T-helper 2 cell (primary cell): ENCODE measurements at regions not wholly inside any gene's neighbourhood (a gene's known extent, or its start where the extent isn't known, plus 50 kb on each side); places are given as distances from the start of the nearest gene placed in this dataset.

Experiments used
- DNase-seq, 5 experiments: peaks; one replicate each; pipeline versions ENCODE4 v3.0.0 to v3.0.0-alpha.2; 2012 to 2022

DNA sequence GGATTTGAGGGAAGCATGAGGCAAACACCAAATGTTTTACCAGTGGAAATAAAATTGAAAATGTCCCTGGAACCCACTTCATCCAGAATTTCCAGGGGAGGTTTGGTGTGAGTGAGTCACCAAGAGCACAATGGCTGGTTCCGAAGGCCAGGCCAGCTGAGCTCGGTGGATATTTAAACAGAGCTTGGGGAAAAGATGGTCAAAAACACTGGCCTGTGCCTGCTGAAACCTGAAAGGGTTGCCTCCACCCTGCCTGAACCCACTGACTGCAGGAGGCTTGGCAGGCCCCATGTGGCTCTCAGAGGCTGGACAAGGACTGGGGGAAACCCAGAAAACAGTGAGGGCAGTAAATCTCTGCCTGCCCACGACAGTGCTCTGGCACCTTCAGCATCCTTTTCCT is 93.9 kb downstream of the TTC32 start:
- no peak for DNase-seq

DNA sequence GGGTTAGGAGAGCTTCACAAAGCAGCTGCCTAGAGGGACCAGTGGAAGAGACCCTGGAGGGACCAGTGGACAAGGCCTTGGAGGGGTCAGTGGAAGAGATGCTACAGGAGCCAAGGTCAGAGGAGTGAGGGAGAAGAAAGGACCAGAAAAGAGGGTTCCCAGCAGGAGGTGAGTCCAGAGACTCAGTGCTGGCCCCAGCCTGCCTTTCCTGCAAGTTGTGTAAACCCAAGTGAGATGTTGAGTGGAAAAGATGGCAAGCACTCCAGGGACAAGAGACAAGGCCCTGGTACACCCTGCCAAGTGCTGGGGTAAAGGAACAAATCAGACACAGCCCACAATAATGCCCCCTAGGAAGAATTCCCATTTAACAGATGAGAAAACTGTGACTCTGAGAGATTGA is 94.4 kb downstream of the TTC32 start:
- no peak for DNase-seq

- DNase-seq, result no peak
These were observed 95.2 kb downstream of the TTC32 start for GRCh38 chr2:19806591-19806990.

DNA sequence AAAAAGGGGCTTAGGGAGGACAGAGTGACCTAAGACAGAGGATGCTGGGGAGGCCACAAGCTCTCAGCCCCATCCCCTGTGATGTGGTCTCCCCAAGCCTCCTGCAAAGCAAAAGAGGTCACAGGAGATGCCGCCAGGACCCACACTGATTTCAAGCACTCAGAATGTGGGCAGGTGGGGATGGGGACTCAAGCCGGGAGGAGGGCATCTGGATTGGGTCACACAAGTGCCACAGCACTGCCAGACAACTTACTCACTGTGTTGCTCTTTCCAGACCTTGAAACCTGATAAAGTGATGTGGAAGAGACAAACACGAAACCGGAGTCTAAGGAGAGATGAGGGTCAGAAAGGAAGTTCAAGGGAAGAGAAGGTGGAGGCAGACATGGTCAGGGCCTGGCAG is 95.7 kb downstream of the TTC32 start:
- DNase-seq, result no peak

DNA sequence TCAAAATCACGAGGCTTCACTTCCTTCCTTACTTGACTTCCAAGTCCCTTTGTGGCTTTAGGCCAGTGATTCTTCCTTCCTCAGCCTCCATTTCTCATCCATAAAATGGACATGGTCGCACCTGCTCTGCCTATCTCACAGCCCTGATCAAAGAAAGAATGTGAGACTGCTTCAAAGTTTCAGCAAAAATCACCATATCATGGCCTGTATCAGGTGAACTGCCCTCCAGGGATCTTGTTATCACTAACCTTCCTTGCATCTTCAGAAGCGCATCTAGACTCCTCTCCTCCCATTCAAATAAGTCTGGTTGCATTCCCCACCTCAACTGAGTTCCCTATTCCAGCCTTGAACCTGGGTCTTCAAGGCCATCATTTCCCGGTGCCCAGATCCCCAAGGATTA is 96.5 kb downstream of the TTC32 start:
- no peak for DNase-seq

DNA sequence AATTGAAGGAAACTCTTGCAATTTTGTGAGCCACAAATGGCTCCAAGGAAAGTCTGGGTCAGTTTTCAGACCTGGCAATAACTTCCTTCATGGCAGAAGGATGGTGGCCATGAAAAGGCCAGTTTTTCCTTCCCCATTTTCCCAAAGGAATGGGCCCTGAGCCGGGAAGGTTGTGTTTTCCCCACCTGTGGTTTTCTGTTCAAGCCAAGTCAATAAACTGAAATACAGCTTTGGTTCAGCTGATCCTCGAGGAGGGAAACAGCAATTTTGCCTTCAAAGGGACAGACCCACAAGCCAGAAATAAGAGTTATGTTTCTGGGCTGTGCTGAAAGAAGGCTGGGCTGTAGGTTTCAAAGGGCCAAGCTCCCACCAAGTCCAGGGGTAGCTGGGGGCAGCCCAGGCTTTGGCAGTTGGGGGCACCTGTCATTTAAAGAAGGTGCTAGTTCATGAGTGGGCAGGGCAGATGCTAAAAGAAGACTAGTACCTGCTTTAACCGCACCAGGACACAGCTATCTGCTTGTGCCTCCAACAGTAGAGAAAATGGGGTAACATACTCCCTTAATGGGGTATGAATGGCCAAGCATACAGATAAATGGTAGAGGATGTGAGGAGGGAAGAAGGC is 97.0 kb downstream of the TTC32 start:
- no peak for DNase-seq

GRCh38 chr2:19802086-19802841 is 99.5 kb downstream of the TTC32 start:
- DNase-seq, result no peak

GRCh38 chr2:19801367-19802080 is 100.3 kb downstream of the TTC32 start:
- DNase-seq, result no peak

DNA sequence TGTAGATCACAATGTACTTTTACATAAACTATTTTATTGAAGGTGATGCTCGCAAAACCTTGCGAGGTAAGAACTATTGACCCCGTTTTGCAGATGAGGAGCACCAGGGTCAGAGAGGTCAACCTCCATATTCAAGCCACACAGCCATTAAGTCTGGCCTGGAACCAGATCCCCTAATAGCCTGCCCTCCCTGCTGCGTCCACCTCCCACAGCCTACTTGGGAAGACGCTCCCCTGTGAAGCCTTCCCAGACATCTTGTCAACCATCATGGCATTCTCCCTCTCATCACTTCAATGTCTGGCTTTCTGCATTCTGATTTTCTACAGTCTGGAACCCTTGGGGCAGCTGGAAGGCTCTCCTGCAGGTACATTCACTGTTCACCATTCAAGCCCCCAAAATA is 101.0 kb downstream of the TTC32 start:
- no peak for DNase-seq

GRCh38 chr2:19799881-19800780 is 101.7 kb downstream of the TTC32 start:
- DNase-seq, result no peak

DNA sequence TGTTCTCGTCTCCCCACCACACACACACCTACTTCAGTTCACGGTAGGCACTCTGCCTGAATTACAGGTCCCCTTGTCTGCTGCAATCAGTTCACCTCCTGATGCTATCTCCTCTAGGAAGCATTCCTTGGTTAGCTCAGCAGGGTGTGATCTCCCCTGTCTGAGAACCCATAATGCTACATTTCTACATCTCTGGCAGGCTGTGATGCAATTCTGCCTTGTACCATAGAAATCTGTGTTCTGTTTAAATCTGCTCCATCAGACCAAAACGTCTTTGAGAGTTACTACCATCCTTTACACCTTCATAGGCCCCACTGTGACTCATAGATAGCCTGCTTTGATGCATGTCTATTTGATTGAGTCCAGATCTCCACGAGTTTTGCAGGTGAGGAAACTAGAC is 103.9 kb downstream of the TTC32 start:
- DNase-seq, result no peak

- no peak for DNase-seq
These were observed 104.5 kb downstream of the TTC32 start for GRCh38 chr2:19797243-19797810.

- DNase-seq, result no peak
These were observed 105.6 kb downstream of the TTC32 start for GRCh38 chr2:19796035-19796695.

DNA sequence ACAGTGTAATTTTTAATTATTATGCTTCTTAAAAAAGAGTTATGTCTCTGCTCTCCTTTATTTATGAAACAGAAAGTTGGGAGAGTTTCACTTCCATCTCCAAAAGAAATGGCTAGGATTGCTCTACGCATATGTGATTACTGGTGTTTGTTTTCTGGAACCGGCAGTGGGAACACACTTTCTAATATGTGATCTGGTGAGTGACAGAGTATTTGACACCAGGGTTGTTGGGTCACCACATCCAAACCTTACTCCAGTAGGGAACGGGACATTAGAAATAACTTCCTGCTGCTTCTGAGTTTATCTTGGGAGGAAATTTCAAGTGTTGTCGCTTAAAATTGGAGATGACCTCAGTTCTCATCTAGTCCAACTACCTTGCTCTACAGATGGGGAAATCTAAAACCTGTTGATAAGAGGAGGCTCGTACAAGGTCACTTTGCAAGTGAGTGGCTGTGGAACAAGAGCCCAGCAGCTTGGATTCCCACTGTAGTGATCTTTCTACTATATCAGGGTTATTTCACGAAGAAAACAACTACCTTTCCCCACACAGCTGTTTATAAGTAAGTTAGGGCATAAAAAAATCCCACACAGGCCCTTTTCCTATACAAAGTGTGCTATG is 108.5 kb downstream of the TTC32 start:
- DNase-seq, result no peak

DNA sequence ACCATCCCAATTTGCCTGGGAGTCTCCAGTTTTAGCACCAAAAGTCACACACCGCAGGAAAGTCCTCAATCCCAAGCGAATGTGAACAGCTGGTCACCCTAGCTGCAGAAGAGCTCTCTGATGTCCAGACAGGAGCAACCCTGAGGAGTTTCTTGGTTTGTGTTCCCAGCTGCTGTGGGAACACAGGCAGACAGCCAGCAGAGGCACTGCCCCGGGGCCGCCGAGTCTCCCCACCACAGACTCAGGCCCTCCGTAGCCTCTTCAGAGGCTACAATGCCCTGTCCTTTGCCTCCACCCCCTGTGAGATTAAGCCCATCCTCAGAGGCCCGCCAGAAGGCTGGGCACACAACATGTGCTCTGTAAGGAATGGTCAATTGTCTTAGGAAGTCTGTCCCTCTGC is 111.5 kb downstream of the TTC32 start:
- DNase-seq, result no peak

GRCh38 chr2:19787134-19787533 is 114.6 kb downstream of the TTC32 start:
- no peak for DNase-seq

GRCh38 chr2:19786408-19787058 is 115.2 kb downstream of the TTC32 start:
- no peak for DNase-seq

DNA sequence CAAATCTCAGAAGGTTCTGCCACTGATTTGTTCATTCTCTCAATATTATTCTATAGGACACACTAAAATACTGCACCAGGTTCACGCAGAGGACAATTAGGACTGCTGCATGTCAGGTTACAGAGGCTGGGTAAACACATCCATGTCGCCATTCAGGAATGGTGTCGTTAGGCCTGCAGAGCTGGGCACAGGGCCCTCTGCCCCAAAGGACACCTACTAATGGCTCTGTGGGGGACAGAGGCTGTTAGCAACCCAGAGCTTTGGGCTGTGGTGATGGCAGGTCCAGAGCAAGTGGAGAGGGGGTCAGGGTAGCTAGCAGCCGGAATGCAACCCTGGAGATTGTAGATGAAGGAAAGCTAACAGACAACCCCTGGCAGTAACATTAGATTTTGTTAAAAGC is 115.9 kb downstream of the TTC32 start:
- no peak for DNase-seq

DNA sequence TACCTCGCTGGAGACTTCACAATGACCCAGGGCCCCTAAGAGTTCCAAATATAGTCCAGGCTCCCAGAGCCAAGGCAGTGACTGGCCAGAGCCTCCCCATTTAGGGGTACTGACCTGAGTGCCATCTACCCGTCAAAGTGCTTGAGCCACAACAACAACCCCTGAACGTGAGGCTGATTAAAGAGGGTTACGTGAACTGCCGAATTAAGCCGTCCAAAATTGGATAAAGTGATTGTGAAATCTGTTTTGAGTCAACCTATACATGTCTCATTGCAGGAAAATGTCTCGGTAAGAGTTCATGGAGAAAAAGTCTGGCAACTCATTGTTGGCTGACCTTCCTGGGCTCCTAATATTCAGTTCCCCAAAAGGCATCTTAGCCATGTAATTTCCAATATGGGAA is 116.3 kb downstream of the TTC32 start:
- no peak for DNase-seq

DNA sequence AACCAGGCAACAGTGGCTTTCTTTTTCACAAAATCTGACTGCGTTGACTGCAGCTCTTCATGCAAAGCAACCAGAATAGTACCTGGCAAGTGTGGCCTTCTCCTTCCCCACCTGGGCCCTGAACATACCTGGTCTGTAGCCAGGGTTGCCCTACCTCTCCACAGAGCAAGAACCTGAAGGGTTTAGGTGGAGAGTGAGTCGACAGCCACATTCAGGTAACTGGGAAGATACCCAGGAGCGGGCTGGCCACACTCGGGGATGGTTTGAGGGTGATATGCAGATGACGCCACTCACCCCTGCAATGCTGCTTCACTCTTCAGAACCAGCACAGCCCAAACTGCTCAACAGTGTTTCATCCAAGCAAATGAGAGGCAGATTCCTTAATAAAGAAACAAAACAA is 117.3 kb downstream of the TTC32 start:
- no peak for DNase-seq

- DNase-seq, result no peak
These were observed 117.8 kb downstream of the TTC32 start for GRCh38 chr2:19783935-19784334.
